HG02884 (cell line): ENCODE measurements at regions not wholly inside any gene's neighbourhood (a gene's known extent, or its start where the extent isn't known, plus 50 kb on each side); places are given as distances from the start of the nearest gene placed in this dataset.

Experiments
- ATAC-seq: cut with Tn5 transposase; IDR thresholded peaks from one replicate; pipeline ENCODE4 v1.9.1; 2021; ENCODE audit warnings: mild to moderate bottlenecking, moderate library complexity; ENCODE audit not compliant: unreplicated experiment

GRCh38 chr20:22004946-22005345, 299.5 kb downstream of the PAX1 start:
- no peak for ATAC-seq

GRCh38 chr20:22003680-22004079, 298.2 kb downstream of the PAX1 start:
- ATAC-seq: no peak

DNA sequence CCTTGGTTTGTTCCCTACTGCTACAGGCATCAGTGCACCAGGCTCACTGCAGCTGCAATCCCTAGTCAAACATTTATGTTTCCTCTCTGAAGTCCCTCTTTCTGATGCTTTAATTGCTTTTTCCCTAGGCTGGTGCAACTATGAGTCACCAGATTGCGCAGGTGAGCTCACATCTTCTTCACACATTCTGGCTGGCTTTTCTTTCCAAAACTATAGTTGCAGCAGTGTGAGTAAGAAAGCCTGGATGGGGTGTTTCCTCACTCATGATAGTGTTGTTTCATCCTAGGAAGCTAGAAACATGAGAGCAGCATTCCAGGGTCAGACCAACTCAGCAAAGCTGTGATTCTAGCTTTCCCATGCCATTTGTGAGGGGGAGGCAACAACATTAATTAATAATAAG, 296.4 kb downstream of the PAX1 start:
- no peak for ATAC-seq

GRCh38 chr20:21995461-21995860, 290.0 kb downstream of the PAX1 start:
- ATAC-seq: no peak

DNA sequence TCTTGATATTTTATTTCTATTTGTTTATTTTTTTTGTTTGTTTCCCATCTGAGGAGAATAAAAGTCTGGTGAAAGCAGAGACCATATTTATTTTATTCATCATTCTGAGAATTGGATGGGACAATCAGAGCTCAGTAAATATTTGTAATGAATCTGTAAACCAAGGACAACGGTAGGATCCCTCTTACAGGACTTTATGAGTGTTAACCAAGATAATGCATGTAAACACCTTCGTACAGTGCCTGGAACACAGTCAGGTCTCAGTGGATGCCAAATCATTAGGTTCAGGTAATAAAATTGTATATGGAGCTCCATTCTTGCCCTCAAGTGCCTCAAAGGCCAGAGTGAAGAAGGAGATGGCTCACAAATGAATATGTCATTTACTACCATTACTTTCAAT, 288.7 kb downstream of the PAX1 start:
- ATAC-seq: no peak

GRCh38 chr20:21982559-21982958, 277.1 kb downstream of the PAX1 start:
- ATAC-seq: no peak

DNA sequence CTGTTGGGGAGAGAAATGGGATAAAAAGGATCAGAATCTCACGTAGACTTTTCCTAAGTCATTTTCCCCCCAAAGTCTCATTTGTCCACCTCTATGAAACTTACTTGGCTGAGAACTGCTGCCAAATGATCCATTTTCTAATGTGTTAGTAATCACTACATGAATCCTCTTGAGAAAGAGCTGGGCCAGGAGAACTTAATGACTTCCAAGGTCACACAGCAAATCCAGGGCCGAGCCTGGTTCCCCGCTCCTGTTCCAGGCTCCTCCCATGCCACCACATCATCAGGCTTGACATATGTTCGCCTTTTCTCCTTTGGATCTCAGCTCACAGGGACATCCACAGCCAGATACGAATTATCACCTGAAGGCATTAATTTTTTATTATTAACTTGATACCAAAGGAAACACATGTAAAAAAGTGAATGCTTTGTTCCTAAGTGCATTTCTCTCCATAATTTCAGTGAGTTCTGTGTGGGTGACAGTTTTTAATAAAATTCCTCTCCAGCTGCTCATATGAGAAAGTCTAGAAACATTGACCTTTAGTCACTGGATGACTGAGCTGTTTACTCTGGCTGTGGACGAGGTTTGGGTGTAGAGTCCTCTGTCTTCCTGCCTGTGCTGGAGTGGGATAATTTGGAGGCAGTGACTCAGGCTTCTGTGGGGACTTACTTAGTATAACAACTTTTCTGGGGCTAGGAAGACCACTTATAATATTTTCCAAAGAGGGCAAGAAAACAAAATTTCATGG, 276.3 kb downstream of the PAX1 start:
- ATAC-seq: no peak

- ATAC-seq: no peak
These were observed 275.7 kb downstream of the PAX1 start for GRCh38 chr20:21981179-21981578.

DNA sequence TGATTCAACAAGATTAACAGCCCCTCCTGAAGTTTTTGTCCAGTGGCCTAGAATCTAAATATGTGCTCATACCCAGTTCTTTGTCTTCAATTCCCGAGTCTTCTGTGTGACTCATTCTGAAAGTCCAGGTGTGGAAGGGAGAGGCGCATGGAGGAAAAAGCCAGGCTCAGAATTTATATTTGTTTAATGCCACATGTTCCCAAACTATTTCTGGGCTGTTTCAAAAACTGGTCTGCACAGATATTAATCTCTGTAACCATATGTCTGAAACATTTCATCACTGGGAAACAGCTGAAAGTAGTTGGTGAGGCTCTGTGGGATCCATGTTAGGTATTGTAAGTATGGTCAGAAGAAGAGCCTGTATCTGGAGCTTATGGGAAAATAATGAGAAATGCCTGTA, 266.0 kb downstream of the PAX1 start:
- no peak for ATAC-seq

GRCh38 chr20:21968486-21968885, 263.0 kb downstream of the PAX1 start:
- no peak for ATAC-seq

DNA sequence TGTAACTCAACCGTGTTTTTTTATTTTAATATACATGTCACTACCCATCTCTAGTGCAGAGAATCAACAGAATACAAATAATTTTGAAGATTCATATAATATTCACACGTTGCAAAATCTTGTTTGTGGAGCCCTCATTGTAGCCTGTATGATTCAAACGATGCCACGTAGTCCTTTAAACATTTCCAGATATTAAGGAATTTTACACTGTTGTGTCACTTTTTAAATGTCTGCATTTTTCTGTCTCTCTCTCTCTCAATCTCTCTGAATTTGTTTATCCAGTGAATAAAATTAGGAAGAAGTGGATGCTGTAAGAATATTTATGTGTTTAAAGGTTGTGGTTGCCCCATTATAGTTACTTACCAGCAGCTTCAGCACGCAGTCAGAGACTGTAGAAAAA, 262.0 kb downstream of the PAX1 start:
- ATAC-seq: no peak

DNA sequence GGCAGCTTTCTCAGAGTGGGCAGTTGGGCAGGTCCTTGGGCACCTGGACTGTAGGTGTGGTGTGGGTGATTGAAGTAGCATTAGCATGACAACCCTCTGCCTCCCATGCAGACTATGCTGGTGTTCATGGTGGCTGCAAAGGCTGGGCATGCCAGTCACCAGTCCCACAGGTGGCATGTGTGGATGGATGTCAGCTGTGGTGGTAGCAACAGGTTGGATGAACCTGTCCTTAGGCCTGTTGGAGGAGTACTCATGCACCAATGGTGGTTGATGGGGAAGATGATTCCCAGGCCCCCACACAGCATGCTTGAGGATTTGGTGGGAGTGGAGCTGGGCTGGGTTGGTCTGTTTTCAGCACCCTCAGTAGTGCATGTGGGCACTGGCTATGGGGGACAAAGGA, 251.1 kb downstream of the PAX1 start:
- no peak for ATAC-seq

DNA sequence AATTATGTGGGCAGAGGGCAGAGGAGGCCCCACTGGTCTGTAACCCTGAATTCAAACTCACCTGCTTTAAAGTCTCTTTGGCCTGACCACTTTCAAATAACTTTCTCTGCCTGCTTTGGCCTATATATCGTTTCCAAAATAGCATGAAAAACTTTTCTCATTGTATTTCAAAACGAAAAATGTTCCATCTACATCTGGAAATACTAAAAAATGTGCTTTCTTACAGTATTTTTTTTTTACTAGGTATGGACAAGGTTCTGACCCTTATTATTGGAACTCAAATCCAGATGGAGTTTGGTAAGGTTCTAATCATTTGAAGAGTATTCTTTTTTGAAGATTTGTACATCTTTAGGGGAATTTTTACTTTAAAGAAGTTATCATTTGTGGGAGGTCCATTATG, 241.9 kb downstream of the PAX1 start:
- no peak for ATAC-seq

GRCh38 chr20:21944227-21944626, 238.8 kb downstream of the PAX1 start:
- no peak for ATAC-seq

GRCh38 chr20:21941941-21942805, 236.7 kb downstream of the PAX1 start:
- no peak for ATAC-seq

DNA sequence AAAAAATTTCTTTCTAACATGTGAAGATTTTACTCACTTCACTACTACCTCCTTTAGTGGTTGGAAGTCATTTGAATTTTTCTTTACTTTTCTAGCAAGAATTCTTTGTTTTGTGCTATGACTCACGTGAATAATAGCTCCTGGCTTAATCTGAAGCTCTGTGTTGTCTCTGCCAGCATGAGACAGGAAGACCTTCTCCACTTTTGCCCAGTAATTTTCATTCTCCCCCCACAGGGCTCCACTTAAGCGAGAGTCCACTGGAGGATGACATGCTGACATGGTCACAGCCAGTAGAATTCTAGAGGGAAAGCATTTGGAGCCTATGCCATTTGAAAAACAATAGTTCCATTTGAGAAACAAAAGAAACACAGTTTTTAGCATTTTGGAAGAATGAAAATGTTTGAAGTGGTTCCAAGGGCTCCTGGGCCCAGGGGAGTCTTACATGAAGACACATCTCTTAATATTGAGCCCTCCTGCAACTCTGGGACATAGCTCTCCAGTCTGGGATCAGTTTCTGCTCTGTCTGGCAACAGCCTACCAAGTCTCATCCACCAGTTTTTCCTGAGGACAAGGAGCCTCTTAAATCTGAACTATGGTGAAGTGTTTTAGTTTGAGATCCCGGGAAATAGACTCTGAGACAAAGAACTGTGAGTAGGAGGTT, 231.4 kb downstream of the PAX1 start:
- ATAC-seq: no peak

- ATAC-seq: no peak
These were observed 230.8 kb downstream of the PAX1 start for GRCh38 chr20:21936261-21936660.

GRCh38 chr20:21933526-21933925, 228.1 kb downstream of the PAX1 start:
- no peak for ATAC-seq

DNA sequence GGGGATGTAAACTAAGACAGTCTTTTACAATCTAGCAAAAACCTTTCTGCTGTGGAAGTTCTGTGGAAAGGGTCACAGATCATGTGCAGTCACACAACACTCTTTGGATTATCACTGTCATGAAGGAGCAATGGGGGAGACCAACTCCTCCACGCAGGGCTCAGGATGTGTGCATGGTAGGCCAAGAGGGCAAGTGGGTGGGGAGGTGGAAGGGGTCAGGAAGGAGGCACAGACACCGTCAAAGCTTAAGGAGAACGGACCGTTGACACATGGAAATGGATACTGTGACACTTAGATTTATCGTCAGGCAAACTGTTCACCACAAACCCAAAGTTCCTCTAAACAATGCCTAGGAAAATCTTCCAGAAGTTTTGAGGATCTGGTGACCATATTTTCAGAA, 215.8 kb downstream of the PAX1 start:
- no peak for ATAC-seq

DNA sequence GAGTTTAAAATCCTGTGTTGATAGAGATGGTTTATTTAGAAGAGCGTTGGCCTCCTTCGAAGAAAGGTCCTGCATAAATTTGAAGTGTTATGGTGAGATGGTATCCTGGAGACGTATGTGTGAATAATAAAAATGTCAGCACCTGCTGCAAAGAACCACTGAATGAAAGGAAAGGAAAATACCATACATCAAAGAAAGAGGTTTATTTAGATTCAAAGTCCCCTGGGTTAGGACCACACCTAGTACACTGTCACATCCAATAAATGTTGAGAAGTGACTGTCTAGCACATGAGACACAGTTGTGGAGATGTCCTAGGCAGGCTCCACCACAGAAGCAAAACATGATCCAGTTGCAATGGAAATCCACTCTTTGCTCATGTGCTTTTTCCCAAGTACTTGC, 214.7 kb downstream of the PAX1 start:
- no peak for ATAC-seq

DNA sequence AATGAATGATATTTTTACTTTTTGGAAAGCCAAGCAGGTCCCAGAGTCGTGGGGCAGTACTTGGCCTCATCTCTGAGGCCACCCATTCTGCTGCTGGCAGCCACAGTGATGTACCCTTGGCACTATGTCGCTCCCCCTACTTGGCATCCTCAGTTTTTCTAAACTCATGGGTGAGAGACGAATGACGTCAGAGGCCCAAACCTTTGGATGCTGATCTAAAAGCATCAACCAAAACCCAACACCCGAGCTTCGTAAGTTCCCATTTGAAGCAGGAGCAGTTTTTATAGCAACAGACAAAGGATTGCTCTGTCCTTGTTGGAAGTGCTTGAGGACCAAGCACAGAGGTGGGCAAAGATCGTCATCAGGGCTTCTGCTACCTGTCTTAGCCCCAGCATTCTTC, 212.9 kb downstream of the PAX1 start:
- ATAC-seq: no peak

DNA sequence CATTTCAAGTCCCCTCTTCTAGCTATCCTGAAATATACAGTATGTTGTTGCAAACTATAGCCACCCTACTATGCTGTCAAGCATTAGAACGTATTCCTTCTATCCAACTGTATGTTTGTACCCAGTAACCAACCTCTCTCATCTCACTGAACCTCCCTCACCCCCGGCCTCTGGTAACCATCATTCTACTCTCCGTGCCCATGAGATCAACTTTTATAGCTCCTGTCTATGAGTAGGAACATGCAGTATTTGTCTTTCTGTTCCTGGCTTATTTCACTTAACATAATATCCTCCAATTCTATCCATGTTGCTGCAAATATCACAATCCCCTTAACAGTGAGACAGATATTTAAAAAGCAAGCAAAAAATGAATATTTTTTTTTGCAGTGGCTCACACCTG, 196.9 kb downstream of the PAX1 start:
- no peak for ATAC-seq
